Epithelial cell of proximal tubule (primary cell): ENCODE measurements at regions not wholly inside any gene's neighbourhood (a gene's known extent, or its start where the extent isn't known, plus 50 kb on each side); places are given as distances from the start of the nearest gene placed in this dataset.
"Not testable (repeated sequence)": the region's sequence is repeated elsewhere in the genome, so short reads cannot be mapped to it uniquely, and the experiment has no call there.

ENCODE experiments used
- DNase-seq: peaks from one replicate; pipeline ENCODE4 v3.0.0-alpha.2; 2011; ENCODE audit warnings: low read depth
- H3K4me3 ChIP-seq: 2 replicates; pipeline ENCODE4 v1.5.1; 2011; ENCODE audit warnings: low read depth, mild to moderate bottlenecking, low read length
- TF ChIP-seq, protein P1 (sequence below): conservative IDR thresholded peaks from 2 replicates; pipeline ENCODE4 v1.5.1; 2012; ENCODE audit warnings: low read depth, mild to moderate bottlenecking, low read length

DNA sequence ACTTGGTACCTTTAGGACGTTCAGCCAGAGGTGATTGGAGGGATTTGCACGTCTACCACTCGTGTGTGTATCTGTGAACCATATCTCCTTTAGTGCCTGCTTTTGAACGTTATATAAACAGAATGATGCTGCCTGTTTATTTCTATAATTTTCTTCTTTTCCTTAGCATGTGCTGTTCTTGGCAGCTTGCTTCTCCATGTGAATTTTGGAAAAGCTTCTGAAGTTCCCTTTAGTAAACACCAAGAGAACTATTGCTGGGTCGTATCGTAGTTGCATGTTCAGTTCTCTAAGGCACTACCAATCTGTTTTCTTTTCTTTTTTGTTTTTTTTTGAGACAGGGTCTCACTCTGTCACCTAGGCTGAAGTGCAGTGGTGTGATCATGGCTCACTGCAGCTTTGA lies 73.8 kb upstream of the FANCC start:
- not testable (repeated sequence) for DNase-seq, H3K4me3 ChIP-seq

DNA sequence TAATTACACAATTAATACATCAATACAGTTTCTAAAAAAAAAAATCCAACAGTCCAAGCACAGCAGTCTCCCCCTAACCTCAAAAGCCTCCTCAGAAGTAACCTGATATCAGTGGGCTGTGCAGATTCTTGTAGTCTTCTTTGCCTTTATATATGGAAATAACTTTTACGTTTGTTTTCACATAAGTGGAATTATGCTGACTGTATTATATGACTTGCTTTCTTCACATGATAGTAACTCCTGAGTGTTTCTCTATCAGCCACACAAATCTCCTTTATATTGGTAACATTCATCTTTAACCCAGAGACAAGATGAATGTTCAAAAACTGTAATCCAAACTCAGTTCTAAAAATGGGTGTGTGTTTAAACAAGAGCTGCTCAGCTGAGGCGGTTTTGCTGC lies 71.9 kb upstream of the FANCC start:
- TF ChIP-seq, protein P1, sequence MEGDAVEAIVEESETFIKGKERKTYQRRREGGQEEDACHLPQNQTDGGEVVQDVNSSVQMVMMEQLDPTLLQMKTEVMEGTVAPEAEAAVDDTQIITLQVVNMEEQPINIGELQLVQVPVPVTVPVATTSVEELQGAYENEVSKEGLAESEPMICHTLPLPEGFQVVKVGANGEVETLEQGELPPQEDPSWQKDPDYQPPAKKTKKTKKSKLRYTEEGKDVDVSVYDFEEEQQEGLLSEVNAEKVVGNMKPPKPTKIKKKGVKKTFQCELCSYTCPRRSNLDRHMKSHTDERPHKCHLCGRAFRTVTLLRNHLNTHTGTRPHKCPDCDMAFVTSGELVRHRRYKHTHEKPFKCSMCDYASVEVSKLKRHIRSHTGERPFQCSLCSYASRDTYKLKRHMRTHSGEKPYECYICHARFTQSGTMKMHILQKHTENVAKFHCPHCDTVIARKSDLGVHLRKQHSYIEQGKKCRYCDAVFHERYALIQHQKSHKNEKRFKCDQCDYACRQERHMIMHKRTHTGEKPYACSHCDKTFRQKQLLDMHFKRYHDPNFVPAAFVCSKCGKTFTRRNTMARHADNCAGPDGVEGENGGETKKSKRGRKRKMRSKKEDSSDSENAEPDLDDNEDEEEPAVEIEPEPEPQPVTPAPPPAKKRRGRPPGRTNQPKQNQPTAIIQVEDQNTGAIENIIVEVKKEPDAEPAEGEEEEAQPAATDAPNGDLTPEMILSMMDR: no peak
- H3K4me3 ChIP-seq: no peak overlapping the region
- DNase-seq: no peak

DNA sequence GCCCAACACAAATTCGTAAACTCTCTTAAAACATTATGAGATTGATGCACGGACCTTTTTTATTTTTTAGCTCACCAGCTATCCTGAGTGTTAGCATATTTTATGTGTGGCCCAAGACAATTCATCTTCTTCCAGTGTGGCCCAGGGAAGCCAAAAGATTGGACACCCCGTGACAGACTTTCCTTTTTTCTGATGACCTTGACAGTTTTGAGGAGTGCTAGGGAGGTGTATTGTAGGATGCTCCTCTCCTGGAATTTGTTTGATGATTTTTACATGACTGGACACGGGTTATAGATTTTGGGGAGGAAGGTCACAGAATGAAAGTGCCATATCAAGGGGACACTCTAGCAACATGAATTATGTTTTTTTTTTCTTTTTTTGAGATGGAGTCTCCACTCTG lies 69.3 kb upstream of the FANCC start:
- DNase-seq: no peak
- H3K4me3 ChIP-seq: no peak overlapping the region
- TF ChIP-seq, protein P1: no peak

DNA sequence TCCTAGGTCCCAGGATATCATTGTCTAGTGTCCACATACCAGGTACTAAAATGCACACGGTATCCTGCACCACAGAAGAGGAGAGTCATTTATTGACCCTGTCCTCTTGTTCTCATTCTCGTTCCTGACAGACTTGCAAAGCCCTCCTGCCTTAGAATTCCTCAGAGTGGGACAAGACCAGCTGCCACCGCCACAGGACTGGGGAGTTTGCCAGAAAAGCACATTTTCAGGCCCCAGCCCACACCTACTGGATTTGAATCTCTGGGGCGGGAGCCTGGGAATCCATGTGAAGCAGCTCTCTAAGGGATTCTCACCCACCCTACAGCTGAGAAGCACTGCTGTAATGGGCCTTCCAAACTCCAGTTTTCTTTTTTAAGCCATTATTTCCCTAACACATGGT lies 68.0 kb upstream of the FANCC start:
- TF ChIP-seq, protein P1: no peak
- DNase-seq: no peak

DNA sequence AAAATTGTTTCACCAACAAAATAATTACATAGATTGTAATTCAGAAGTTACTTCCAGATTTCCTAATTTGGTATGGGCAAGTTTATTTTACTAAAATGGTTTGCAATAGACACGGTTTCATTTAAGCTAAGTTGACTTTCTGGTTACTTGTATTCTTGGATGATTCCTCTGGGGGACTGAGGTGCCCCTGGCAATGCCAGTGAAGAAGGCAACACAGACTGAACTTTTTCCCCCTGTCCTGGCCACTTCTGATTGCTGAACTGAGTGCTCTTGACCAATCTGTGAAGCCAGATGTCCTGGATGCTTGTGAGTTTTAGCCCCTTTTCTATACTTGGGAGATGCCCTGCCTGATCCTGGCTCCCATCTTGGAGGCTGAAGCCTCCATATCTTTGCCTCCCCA lies 66.3 kb upstream of the FANCC start:
- H3K4me3 ChIP-seq: no peak overlapping the region
- DNase-seq: no peak
- TF ChIP-seq, protein P1: no peak

More for the DNA sequence above, 68.0 kb upstream of the FANCC start:
- H3K4me3 ChIP-seq: no peak overlapping the region

DNA sequence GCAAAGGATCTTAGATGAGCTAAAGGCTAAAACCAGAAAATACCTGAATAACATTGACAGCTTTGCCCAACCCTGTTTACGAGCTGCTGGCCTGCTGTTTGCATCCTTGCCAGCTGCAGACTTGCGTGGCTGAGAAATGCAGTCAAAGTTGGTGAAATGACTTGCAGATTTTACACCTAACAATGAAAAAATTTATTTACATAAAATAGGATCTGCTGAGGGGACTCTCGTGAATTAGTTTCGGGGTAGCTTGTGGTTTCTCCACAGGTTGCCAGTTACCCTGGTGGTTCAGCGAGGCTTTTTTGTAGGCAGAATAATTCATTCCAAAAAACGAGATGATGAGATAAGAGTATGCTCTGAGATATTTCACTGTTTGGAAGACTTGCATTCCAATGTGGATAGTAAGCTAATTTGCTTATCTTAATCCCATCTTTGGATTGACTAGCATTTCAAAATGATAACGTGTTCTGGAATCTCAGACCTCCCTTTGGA lies 65.7 kb upstream of the FANCC start:
- H3K4me3 ChIP-seq: no peak overlapping the region
- no peak for DNase-seq
- TF ChIP-seq, protein P1: no peak

DNA sequence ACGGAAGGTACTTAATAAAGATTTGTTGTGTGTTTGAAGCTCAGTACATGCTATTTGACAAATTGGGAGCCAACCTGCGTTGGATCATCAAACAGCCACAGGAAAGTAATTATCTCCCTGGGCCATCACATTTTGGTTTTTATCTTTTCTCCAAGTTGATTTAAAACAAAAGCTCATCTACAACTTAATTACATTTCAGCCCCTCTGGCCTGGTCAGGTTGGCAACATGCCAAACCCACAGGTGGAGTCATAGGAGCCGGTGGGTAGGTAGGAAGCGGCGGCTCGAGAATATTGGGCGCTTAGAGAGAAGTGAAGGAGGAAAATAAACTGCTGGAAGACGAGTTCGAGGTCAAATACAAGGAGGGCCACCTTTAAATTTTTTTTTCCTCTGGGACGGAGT lies 64.9 kb upstream of the FANCC start:
- no peak for DNase-seq

More for the DNA sequence above, 64.9 kb upstream of the FANCC start:
- TF ChIP-seq, protein P1: no peak
- no peak overlapping the region for H3K4me3 ChIP-seq
